ENCODE measurements at regions not wholly inside any gene's neighbourhood (a gene's known extent, or its start where the extent isn't known, plus 50 kb on each side); places are given as distances from the start of the nearest gene placed in this dataset.

- DNase-seq (ENCODE audit: extremely low read depth, low read depth), result no peak
- TF ChIP-seq CTCF (IDR thresholded peaks at IDR 0.05; ENCODE audit: low read depth, low read length), result no peak
These were observed 80.3 kb upstream of the STMND1 start for GRCh38 chr6:17021539-17021889.

GRCh38 chr6:17020889-17021538 lies 80.8 kb upstream of the STMND1 start:
- no peak for DNase-seq (ENCODE audit: extremely low read depth, low read depth)
- TF ChIP-seq CTCF (IDR thresholded peaks at IDR 0.05; ENCODE audit: low read depth, low read length), result no peak

DNA sequence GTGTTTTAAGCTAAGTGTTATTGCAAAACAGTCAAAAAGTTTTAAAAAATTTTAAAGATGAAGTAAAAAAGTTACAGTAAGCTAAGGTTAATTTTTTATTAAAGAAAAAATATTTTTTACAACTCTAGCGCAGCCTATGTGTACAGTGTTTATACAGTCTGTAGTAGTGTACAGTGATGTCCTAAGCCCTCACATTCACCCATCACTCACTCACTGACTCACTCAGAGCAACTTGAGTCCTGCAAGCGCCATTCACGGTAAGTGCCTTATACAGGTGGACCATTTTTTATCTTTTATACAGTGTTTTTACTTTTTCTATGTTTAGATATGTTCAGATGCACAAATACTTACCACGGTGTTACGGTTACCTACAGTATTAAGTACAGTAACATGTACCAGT lies 83.4 kb upstream of the STMND1 start:
- no peak for DNase-seq (ENCODE audit: extremely low read depth, low read depth)
- TF ChIP-seq CTCF (IDR thresholded peaks at IDR 0.05; ENCODE audit: low read depth, low read length), result no peak

- DNase-seq (ENCODE audit: extremely low read depth, low read depth), result no peak
- TF ChIP-seq CTCF (IDR thresholded peaks at IDR 0.05; ENCODE audit: low read depth, low read length), result no peak
These were observed 84.4 kb upstream of the STMND1 start for GRCh38 chr6:17017416-17017815.

- DNase-seq (ENCODE audit: extremely low read depth, low read depth), result no peak
These were observed 86.1 kb upstream of the STMND1 start for GRCh38 chr6:17015551-17016381.

GRCh38 chr6:17015144-17015543 lies 86.7 kb upstream of the STMND1 start:
- no peak for TF ChIP-seq CTCF (IDR thresholded peaks at IDR 0.05; ENCODE audit: low read depth, low read length)
- DNase-seq (ENCODE audit: extremely low read depth, low read depth), result no peak

More at GRCh38 chr6:17015551-17016381, 86.1 kb upstream of the STMND1 start:
- TF ChIP-seq CTCF (IDR thresholded peaks at IDR 0.05; ENCODE audit: low read depth, low read length), result no peak

- no peak for DNase-seq (ENCODE audit: extremely low read depth, low read depth)
These were observed 88.1 kb upstream of the STMND1 start for GRCh38 chr6:17013701-17014100.

More at GRCh38 chr6:17013701-17014100, 88.1 kb upstream of the STMND1 start:
- no peak for TF ChIP-seq CTCF (IDR thresholded peaks at IDR 0.05; ENCODE audit: low read depth, low read length)
